Stimulated activated effector memory CD8-positive, alpha-beta T cell treated with anti-CD3 and anti-CD28 coated beads, Interleukin-12 subunit alpha, Interleukin-12 subunit beta, amount 100 ng/mL, for 72 hours (primary cell): ENCODE measurements at regions not wholly inside any gene's neighbourhood (a gene's known extent, or its start where the extent isn't known, plus 50 kb on each side); places are given as distances from the start of the nearest gene placed in this dataset.

Experiments
- ATAC-seq: fragments of 150-1000 bp; cut with Tn5 transposase; 2 replicates; pipeline ENCODE4 v1.10.0; 2021
- DNase-seq, 2 donors: peaks; one replicate each; pipeline ENCODE4 v3.0.0; 2021 to 2022; ENCODE audit warnings: low spot score in 2 of 2
- H3K27ac Mint-ChIP-seq: one replicate; pipeline ENCODE4 v1.8.0; 2022; ENCODE audit warnings: mild to moderate bottlenecking, mixed read lengths
- H3K36me3 Mint-ChIP-seq: one replicate; pipeline ENCODE4 v1.8.0; 2022; ENCODE audit warnings: mild to moderate bottlenecking, mixed read lengths
- H3K4me1 Mint-ChIP-seq: one replicate; pipeline ENCODE4 v1.8.0; 2022; ENCODE audit warnings: mixed read lengths
- H3K4me3 Mint-ChIP-seq: one replicate; pipeline ENCODE4 v1.8.0; 2022; ENCODE audit warnings: mild to moderate bottlenecking, mixed read lengths
- H3K9me3 Mint-ChIP-seq: one replicate; pipeline ENCODE4 v1.8.0; 2022; ENCODE audit warnings: mixed read lengths

DNA sequence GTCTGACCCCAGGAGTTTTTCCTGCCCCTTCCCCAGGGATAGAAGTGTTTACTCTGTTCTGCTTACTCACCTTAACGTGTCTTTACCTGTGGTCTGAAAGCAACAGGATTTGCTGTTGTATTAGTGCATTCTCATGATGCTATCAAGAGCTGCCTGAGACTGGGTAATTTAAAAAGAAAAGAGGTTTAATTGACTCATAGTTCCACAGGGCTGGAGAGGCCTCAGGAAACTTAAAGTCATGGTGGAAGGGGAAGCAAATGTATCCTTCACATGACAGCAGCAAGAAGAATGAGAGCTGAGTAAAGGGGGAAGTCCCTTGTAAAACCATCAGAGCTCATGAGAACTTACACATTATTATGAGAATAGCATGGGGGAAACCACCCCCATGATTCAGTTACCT lies 240.4 kb downstream of the SNAPC1 start:
- H3K4me1 Mint-ChIP-seq: peaks cover 7% of the 10 kb centered on the region
- DNase-seq (no peak), ATAC-seq (peak; percentile 77)
- no peak overlapping the region for H3K4me3 Mint-ChIP-seq
- H3K27ac Mint-ChIP-seq: no peak overlapping the region
- no peaks in the 10 kb centered on the region for H3K36me3 Mint-ChIP-seq
- H3K9me3 Mint-ChIP-seq: peaks cover 6% of the 10 kb centered on the region

DNA sequence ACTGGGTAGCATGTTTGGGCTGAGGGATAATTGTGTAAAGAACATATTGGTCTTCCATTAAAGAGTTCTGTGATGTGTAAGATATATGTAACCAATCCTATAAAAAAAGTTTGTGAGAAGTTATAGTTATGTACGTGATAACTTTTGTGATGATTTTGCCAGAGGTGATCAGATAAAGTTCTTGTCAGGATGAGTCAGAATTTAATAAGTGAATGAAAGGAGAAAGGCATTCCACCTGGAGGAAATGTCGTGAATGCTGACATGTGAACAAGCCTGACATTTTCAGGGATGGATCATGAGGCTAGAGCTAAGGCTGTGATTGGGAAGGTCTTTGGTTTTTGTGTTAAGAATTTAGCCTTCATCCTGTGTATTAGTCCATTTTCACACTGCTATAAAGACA lies 241.5 kb downstream of the SNAPC1 start:
- Mint-ChIP-seq H3K9me3 (peaks cover 6% of the 10 kb centered on the region), H3K4me3 (no peak overlapping the region), H3K4me1 (peaks cover 7% of the 10 kb centered on the region), H3K27ac (no peak overlapping the region), H3K36me3 (no peaks in the 10 kb centered on the region)
- ATAC-seq (no peak), DNase-seq (no peak)

DNA sequence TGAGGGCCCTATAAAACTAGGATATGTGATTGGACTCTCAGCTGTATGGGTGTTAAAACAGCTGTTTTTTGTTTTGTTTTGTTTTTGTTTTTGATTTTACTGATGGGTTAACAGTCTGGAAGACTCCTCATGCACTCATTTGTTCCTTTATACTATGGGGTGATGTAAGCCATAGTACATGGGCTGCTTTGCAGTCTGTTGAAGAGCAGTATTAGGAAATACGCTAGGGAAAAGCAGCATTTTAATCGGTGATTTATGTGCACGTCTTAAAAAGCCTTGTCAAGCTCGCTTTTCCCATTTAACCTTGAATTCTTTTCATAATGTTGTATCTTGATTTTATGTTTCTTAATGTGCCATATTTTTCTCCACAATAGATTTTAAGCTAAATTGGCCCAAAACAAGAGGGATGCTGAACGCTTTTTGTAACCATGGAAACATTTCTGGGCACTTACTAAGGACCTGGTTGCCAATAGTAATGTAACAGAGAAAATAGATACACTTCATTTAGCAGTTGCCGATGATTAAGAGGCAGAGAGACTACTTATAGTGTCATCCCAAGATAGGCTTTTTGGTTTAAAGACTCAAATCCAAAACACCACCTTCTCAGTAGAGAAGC lies 244.0 kb downstream of the SNAPC1 start:
- ATAC-seq (no peak), DNase-seq (no peak)
- peaks cover 7% of the 10 kb centered on the region for H3K4me1 Mint-ChIP-seq
- peaks cover 6% of the 10 kb centered on the region for H3K9me3 Mint-ChIP-seq
- H3K27ac Mint-ChIP-seq: no peak overlapping the region
- no peak overlapping the region for H3K4me3 Mint-ChIP-seq
- H3K36me3 Mint-ChIP-seq: no peaks in the 10 kb centered on the region

DNA sequence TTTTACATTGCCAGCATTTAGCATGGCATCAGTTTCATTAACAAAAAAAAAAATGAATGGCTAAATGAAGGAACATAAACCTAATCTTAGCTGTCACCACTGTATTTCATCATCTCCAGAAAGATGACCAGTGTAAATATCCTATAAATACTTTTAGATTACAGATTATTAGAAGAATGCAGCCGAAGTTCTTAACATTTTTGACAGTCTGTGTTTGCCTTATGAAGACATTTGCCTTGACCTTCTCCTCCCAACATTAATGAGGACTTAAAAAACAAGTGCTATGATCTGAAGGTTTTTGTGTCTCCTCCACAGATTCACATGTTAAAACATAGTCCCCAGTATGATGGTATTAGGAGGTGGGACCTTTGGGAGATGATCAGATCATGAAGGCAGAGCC lies 253.0 kb downstream of the SNAPC1 start:
- Mint-ChIP-seq H3K4me3 (no peak overlapping the region), H3K27ac (no peak overlapping the region), H3K9me3 (peaks cover 3% of the 10 kb centered on the region), H3K4me1 (no peaks in the 10 kb centered on the region), H3K36me3 (no peaks in the 10 kb centered on the region)
- DNase-seq (no peak), ATAC-seq (no peak)

DNA sequence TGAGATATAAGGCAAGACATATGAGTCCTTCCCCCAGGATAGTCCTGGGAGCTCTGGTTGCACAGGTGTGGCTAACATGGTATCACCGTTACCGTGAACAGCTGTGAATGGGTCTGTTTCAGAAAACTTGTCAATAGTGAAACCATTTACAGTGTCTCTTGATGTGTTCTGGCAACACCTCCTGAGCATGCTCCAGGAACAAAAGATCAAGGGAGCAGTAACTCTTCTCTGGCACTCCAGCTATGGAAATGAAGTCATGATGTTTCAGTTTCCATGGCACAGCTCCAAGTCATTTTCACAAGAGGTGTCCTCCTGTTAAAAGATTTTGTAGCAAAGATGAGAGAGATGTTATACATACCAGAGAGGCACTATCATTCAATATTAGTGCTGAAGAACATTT lies 253.7 kb downstream of the SNAPC1 start:
- H3K36me3 Mint-ChIP-seq: no peaks in the 10 kb centered on the region
- no peaks in the 10 kb centered on the region for H3K4me1 Mint-ChIP-seq
- DNase-seq: no peak
- peaks cover 3% of the 10 kb centered on the region for H3K9me3 Mint-ChIP-seq
- no peak overlapping the region for H3K27ac Mint-ChIP-seq
- no peak overlapping the region for H3K4me3 Mint-ChIP-seq
- ATAC-seq: no peak

DNA sequence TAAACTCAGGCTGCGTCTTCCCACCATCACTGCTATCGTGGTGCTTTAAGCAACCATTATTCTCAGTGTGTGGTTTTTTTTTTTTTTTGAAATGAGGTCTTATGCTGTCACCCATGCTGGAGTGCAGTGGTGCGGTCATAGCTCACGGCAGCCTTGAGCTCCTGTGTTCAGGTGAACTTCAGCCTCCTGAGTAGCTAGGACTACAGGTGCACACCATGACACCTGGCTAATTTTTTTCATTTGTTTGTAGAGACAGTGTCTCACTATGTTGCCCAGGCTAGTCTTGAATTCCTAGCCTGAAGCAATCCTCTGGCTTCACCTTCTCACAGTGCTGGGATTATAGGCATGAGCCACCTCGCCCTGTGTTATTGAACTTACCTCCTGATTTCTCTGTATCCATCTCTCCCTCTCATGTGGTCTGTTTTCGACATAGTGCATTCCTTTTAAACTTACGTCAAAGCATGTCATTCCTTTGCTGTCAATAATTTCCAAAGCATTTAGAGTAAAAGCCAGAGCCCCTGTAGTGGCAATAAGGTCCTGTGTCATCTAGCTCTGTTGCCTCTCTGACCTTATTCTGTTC lies 255.5 kb downstream of the SNAPC1 start:
- ATAC-seq (no peak), DNase-seq (no peak)
- Mint-ChIP-seq H3K9me3 (peaks cover 3% of the 10 kb centered on the region), H3K36me3 (no peaks in the 10 kb centered on the region), H3K4me3 (no peak overlapping the region), H3K4me1 (no peaks in the 10 kb centered on the region), H3K27ac (no peak overlapping the region)

DNA sequence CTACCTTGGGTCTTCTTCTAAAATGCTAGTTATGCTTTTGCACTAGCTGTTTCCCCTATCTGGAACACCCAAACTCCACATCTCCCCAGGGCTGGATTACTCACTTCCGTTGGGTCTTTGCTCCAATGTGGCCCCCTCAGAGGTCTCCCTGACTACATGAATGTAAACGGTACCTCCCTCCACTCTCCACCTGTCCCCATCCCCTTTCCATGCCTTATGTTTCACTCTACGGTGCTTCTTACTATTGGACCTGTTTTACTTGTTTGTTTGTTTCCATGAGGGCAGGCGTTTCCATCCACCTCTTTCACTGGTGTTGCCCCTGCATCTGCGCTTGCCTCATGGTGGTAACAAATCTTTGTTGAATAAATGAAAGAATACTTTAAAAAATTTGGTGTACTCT lies 256.4 kb downstream of the SNAPC1 start:
- H3K36me3 Mint-ChIP-seq: no peaks in the 10 kb centered on the region
- DNase-seq: no peak
- H3K27ac Mint-ChIP-seq: no peak overlapping the region
- ATAC-seq: no peak
- peaks cover 3% of the 10 kb centered on the region for H3K9me3 Mint-ChIP-seq
- H3K4me1 Mint-ChIP-seq: no peaks in the 10 kb centered on the region
- H3K4me3 Mint-ChIP-seq: no peak overlapping the region

DNA sequence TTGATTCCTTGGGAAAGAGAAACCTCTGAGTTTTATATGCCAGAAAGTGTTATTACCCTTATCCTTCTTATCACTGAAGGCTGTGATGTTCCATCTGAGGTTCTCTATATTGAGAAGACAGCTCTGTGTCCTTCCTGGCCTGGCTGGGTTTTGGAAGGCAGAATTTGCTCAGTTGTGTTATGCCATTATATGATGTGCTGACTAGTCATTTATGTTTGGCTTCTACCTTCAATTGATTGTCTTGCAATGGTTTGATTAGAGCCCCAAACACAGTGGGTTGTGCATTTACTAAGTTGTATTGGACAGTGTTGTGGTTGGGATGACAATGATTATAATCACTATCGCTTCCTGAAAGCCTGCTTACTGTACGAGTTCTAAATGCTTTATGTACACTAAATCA lies 265.7 kb downstream of the SNAPC1 start:
- Mint-ChIP-seq H3K4me1 (no peaks in the 10 kb centered on the region), H3K27ac (no peak overlapping the region), H3K4me3 (no peak overlapping the region), H3K9me3 (no peaks in the 10 kb centered on the region), H3K36me3 (no peaks in the 10 kb centered on the region)
- no peak for DNase-seq
- ATAC-seq: no peak

DNA sequence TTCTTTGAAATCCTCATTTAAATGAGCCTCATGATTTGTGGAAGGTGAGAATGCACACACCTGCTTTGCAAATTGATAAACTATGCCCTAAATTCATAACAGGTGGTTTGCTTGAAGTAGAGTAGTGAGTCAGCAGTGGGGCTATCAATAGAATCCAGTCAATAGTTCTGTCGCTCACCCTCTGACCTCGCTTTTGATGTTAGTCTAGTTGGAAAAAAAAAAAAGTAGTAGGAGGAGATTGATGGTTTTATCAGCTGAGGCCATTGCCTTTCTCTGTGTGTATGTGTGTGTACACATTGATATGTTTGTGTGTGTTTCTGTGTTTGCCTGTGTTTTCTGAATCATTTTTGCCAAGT lies 267.3 kb downstream of the SNAPC1 start:
- Mint-ChIP-seq H3K9me3 (no peaks in the 10 kb centered on the region), H3K36me3 (no peaks in the 10 kb centered on the region), H3K4me3 (no peak overlapping the region), H3K27ac (no peak overlapping the region), H3K4me1 (no peaks in the 10 kb centered on the region)
- ATAC-seq (no peak), DNase-seq (no peak)

DNA sequence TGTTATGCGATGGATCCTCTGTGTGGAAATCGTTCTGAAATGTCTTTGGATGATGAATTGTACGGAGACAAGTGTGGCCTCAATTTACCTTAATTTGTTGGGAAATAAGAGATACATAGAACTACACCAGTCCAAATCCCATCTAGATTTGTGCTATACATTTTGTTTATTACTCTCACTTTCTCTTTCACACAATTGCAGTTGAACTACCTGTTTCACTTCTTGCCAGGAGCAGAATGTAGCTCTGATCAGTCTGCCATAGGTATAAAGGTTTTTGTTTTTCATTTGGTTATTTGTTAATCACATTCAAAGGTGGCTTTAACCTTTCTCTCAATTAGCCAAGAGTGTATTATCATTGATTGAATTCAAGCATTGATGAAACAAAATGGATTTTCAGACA lies 268.2 kb downstream of the SNAPC1 start:
- Mint-ChIP-seq H3K36me3 (no peaks in the 10 kb centered on the region), H3K4me3 (no peak overlapping the region), H3K9me3 (no peaks in the 10 kb centered on the region), H3K4me1 (no peaks in the 10 kb centered on the region), H3K27ac (no peak overlapping the region)
- ATAC-seq: no peak
- no peak for DNase-seq

DNA sequence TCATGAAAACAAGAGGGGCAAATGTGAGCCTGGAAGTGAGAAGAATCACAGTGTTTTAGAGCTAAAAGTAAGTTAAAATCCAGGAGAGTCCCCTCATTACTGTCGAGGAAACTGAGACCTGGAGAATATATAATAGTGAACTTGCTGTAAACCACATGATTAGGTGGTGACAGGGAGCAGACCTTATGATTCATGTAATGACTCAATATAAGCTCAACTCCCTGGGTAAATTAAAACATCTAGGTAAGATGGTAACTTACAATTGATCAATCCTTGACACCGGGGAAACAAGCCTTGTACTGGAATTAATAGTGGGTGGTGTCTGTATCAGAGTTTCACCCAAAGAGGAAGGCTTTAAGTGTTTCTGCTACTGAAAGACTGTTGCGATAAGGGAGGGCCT lies 269.3 kb downstream of the SNAPC1 start:
- Mint-ChIP-seq H3K36me3 (no peaks in the 10 kb centered on the region), H3K4me3 (no peak overlapping the region), H3K9me3 (no peaks in the 10 kb centered on the region), H3K27ac (no peak overlapping the region), H3K4me1 (no peaks in the 10 kb centered on the region)
- ATAC-seq: no peak
- no peak for DNase-seq

DNA sequence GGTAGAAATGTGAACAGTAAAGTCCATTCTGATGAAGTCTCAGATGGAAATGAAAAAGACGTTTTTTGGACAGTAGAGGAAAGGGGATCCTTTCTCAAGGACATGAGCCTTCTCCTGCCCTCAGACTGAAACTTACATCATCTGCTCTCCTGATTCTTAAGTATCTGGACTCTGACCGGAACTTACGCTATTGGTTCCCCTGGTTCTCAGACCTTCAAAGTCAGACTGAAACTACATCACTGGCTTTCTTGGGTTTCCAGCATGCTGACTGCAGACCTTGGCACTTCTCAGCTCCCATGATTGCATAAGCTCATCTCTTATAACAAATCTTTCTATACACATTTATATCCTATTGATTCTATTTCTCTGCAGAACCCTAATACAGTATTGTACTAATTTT lies 291.0 kb downstream of the SNAPC1 start:
- no peak overlapping the region for H3K27ac Mint-ChIP-seq
- no peaks in the 10 kb centered on the region for H3K9me3 Mint-ChIP-seq
- DNase-seq (no peak), ATAC-seq (no peak)
- H3K36me3 Mint-ChIP-seq: no peaks in the 10 kb centered on the region
- no peaks in the 10 kb centered on the region for H3K4me1 Mint-ChIP-seq
- H3K4me3 Mint-ChIP-seq: no peak overlapping the region

DNA sequence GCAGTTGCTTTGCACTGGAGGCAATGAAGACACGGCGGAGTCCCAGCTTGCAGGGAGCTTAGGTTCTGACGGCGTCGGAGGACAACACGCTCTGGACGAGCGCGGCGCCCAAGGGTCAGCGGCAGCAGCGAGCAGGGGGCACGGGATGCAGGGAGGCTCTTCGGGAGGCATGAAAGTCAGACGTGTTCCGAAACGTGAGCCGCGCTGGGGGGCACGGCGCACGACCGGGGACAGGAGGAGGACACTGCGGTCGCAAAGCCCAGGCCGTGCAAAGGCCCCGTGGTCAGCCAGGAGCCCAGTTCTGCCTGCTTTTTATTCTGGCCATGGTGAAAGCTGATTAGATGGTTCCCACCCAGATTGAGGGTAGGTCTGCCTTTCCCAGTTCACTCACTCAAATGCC lies 294.6 kb downstream of the SNAPC1 start:
- no peak overlapping the region for H3K4me3 Mint-ChIP-seq
- no peak overlapping the region for H3K27ac Mint-ChIP-seq
- H3K9me3 Mint-ChIP-seq: no peaks in the 10 kb centered on the region
- ATAC-seq: no peak
- DNase-seq: no peak
- no peaks in the 10 kb centered on the region for H3K36me3 Mint-ChIP-seq
- no peaks in the 10 kb centered on the region for H3K4me1 Mint-ChIP-seq

DNA sequence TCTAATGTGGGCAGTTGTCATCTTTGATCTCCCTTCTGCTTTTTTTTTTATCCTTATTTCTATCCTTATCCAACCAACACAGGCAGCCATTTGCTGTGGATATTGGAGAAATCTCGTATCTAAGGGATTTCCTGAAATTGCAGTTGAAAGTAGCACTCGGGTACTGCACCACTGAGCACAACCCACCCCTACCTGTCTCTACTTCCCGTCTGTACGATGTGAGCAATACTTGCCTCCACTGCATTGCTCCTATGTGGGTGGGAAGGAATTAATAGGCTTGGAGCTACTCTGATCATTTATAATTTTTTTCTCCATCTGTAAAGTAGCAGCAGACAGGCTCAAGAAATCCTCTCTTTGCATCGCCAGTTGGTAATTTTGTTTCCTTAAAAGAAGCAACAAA lies 300.4 kb downstream of the SNAPC1 start:
- DNase-seq (no peak), ATAC-seq (no peak)
- H3K9me3 Mint-ChIP-seq: no peaks in the 10 kb centered on the region
- H3K36me3 Mint-ChIP-seq: no peaks in the 10 kb centered on the region
- no peak overlapping the region for H3K27ac Mint-ChIP-seq
- no peak overlapping the region for H3K4me3 Mint-ChIP-seq
- H3K4me1 Mint-ChIP-seq: no peaks in the 10 kb centered on the region

DNA sequence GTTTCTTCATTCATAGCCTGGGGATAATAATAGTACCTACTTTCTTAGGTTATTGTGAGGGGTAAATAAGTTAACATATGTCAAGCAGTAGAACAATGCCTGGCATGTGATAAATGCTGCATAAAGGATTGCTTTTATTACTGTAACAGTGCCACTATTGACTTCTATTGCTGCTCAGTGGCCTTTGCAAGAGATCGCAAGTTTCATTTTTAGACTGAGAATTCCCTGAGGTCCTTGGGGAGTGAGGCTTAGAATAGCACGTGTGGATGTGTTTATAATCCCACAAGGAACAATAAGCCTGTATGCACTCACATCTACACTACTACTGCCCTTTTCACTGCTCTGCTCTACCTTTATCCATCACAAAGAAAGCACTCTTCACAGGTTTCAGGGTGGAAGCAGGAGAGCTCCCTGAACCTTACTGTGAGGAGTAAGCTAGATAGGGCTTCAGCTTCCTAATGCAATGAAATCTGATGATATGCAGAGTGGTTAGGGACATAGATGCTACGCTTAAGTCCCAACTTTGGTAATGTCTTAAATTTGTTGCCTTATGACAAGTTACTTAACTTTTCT lies 302.6 kb downstream of the SNAPC1 start:
- no peak for DNase-seq
- H3K4me3 Mint-ChIP-seq: no peak overlapping the region
- H3K9me3 Mint-ChIP-seq: no peaks in the 10 kb centered on the region
- no peaks in the 10 kb centered on the region for H3K36me3 Mint-ChIP-seq
- no peaks in the 10 kb centered on the region for H3K4me1 Mint-ChIP-seq
- no peak for ATAC-seq
- no peak overlapping the region for H3K27ac Mint-ChIP-seq

DNA sequence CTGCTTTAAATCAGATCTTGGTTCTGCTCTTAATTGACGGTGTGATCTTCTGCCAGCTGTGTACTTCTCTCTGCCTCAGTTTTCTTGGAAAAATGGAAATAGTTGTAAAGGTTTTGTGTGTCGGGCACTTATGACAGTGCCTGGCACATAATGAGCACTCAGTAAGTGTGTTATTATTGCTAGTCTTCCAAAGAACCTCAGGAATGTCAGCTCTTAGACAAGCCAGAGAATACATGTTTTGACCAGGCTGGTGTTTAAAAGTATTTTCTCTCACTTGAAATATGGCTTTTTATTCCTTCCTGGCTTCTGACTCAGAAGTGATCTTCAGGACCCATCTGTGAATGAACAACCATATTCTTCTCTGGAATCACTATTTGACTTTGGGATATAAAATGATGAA lies 304.1 kb downstream of the SNAPC1 start:
- Mint-ChIP-seq H3K9me3 (no peaks in the 10 kb centered on the region), H3K36me3 (no peaks in the 10 kb centered on the region), H3K4me1 (no peaks in the 10 kb centered on the region), H3K4me3 (no peak overlapping the region), H3K27ac (no peak overlapping the region)
- no peak for DNase-seq
- no peak for ATAC-seq

DNA sequence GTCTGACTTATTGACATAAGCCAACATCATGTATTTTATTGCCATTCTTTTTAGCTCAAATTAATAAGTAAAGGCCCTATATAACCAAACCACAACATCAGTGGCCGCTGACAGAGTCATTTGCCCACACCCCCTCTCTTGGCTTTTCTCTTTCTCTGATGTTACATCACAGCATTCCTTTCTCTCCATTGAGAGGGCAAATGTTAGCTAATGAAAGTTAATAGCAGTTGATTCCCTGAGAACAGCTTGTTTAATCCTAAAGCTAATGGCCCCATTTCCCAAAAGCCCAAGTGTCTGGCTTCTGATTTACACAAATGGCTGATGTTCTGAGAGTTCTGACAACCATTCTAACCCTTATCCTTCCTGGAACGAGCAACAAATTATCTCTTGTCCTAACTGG lies 308.8 kb downstream of the SNAPC1 start:
- Mint-ChIP-seq H3K4me1 (no peaks in the 10 kb centered on the region), H3K9me3 (no peaks in the 10 kb centered on the region), H3K4me3 (no peak overlapping the region), H3K36me3 (no peaks in the 10 kb centered on the region), H3K27ac (no peak overlapping the region)
- DNase-seq: no peak
- ATAC-seq: no peak
